GM19467 (cell line): ENCODE measurements at regions not wholly inside any gene's neighbourhood (a gene's known extent, or its start where the extent isn't known, plus 50 kb on each side); places are given as distances from the start of the nearest gene placed in this dataset.
A peak's percentile ranks its signal among the peaks of the same experiment; 100 is the strongest.

Source experiments
- ATAC-seq: cut with Tn5 transposase; IDR thresholded peaks from one replicate; pipeline ENCODE4 v1.9.1; 2021; ENCODE audit warnings: mild to moderate bottlenecking, moderate library complexity; ENCODE audit not compliant: unreplicated experiment

DNA sequence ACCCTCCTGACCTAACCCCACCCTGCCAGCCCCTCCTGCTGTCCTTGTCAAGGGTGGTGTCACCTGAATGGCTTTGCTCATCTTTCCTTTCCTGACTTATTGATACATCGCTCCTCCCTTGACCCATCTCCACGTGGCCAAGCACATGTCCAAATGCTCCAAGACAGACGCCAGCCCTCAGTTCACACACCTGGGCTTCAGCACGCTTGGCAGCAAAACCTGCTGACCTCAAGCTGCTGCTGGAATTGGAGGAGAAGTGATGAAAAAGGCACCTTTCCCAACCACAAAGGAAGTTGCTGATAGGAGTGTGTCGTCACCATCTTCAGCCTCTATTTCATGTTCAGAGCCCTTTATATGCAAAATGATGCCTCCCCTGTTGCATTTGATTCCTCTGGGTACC is 141.3 kb downstream of the TLE3 start:
- ATAC-seq, result no peak

DNA sequence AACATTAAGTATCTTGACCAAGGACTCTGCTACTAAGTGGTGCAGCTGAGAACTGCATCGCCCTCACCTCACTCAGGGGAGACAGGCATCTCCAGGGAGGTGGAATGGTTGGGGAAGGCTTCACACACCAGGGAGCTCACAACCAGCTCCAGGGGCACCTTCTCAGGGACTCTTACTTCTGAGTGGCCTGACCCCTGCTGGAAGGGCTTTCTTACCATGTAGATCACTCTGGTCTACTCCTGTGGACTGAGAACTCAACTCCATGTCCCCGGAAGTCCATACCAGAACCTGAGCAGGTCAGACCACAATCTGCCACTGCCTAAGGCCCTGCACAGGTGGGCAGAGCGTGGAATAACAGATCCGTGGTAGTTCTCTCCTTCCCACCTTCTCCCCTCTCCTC is 140.5 kb downstream of the TLE3 start:
- no peak for ATAC-seq

DNA sequence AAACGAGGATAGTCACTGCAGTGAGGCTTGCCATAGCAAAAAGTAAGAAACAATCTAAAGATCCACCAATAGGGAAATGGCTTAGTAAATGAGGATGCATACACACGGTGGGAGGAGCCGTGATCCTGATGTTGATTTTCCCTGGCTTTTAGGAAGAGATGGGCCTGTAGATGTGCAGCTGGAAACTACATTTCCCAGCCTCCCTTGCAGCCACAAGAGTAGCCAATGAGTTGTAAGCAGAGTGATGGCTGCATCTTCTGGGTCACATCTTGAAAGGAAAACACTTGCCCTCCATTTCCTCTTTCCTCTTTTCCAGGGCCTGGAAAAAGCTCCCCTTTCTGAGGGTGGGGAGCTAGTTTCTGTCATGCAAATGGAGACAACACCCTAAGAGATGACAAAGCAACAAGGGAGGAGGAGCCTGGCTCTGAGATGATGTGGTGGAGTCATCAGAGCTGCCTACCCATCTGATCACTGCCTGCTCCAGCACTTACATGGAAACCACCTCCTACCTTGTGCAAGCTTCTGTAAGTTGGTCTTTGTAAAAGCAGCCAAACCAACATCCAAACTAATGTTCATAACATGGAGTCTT is 139.1 kb downstream of the TLE3 start:
- ATAC-seq, result no peak

DNA sequence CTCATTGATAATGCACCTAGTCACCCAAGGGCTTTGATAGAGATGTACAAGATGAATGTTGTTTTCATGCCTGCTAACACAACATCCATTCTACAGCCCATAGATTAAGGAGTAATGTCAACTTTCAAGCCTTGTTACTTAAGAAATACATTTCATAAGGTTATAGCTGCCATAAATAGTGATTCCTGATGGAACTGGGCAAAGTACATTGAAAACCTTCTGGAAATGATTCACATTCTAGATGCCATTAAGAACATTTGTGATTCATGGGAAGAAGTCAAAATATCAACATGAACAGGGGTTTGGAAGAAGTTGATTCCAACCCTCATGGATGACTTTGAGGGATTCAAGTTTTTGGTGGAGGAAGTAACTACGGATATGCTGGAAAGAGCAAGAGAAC is 135.2 kb downstream of the TLE3 start:
- no peak for ATAC-seq

DNA sequence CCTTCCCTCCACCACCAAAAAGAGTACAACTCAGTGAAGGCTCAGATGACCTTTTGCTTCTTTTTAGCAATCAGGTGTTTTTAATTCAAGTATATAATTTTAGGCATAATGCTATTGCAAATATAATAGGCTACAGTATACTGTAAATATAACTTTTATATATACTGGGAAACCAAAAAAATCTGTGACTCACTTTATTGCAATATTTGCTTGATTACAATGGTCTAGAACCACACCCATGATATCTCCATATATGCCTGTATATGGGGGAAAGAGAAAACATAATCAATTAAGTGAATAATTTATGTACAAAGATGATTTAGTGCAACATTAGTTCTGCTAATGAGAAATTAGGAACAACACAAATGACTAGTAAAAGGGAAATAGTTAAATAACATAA is 134.3 kb downstream of the TLE3 start:
- ATAC-seq, result no peak

DNA sequence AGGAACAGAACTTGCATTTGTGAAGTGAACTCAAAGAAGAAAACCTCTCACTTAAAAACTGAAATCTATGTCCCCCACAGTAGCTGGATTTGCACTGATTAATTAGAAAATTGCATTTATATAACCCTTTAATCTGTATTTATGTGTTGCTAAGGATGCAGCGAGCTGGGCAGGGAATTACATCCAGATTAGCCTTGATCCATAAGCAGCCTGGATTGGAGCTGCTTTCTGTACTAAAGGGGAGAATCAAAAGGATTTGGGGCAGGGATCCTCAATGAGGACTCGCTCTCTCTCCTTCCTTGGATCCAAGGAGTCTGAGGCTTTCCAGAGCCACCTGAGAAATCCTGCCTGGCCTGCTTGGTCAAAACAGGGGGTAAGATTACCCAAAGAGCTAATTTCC is 125.9 kb downstream of the TLE3 start:
- no peak for ATAC-seq

DNA sequence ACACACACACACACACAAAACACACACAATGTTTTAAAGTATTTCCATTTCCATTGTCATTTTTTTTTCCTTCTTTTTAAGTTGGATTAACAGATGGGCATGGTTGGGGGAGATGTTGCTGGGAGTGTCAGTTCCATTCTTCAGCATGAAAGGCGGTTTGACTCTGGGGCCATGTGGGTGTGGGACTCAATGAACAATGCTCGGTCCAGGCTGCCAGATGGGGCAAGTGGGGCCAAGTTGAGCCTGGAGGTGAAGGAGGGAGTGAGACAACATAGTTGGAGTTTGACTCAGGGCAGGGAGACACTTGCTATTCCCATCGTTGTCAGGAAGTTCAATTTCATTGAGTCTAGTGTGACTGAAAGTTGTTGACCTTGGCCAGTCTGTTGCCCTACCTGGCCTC is 125.3 kb downstream of the TLE3 start:
- ATAC-seq, result no peak

DNA sequence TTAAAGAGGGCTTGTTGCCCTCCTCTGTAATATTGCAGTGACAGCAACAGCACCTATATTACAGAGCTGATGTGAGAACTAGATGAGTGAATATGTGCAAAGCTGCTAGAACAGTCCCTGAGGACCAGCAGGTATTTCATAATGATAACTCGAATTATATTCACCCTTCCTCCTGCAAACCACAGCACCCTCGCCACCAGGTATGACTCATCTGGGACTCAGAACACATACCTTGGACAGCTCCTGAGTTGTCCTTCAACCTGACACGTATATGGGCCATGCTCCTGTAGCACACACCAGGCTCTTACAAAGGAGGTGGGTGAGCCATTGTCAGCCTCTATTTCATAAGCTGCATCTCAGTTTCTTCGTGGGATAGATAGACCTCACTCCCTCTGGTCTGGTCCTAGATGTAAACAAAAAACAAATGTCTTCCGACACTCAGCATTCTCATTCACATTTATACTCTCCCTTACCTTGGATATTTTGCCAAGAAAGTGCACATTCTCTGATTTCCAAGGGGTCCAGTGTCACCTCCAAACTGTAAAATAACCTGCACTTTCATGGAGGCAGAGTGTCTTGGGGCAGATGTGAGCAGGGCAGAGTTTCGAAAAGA is 124.5 kb downstream of the TLE3 start:
- no peak for ATAC-seq

DNA sequence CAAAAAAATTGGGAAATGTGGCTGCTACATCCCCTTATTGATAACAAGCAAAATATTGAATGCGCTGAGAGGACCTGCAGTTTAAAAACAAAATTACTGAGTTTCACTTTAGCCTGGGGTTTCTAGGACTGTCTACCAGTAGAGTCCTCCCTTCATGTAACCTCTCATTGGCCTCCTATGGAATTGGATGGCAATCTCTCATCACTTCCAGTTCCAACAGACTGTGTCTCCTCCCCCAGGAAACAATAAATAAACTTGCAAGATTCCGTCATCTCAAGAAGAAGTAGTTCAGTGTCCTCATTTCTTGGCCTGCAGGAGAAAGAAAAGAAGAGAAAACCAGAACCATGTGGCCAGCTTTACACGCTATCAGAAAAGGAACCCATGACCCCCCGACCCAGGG is 123.8 kb downstream of the TLE3 start:
- no peak for ATAC-seq

DNA sequence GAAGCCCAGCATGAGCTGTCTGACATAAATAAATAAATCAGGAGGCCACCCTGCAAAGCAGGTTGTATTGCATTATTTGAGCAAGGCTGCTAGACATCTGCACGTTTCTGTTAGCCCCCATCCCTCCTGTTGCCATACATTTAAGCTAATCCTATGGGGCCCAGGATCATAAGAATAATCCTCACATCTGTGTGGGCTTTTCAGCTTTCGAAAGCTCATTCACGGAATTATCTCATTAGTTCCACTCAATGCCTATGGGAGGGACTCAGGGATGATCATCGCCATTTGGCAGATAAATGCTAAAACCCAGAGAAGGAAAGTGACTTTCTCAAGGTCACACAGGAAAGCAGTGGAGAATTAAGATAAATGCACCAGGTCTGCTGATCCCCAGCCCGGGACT is 123.4 kb downstream of the TLE3 start:
- ATAC-seq, result no peak

DNA sequence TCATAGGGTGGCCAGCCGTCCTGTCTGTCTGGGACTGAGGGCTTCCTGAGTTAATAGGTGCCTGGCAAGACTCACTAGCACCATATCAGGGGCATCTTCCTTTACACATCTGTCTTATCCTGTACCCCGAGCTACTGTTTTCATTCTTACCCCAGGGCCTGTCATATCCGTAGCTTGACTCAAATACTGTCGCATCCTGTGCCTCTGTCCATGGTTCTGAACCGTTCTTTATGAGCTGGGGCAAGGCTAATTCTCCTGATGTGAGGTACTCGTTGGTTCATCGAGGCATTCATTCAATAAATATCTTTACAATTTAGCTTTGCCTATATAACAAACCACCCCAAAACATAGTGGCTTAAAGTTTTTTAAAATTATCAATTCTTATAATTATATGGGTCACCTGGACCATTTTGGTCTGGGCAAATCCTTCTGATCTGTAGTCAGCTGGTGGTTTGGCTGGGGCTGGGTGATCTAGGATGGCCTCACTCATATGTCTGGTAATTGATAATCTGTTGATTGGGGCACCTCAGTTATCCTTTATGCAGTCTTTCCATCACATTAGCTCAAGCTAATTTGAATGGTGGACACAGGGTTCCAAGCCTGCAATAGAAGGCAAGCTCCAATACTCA is 121.2 kb downstream of the TLE3 start:
- no peak for ATAC-seq

DNA sequence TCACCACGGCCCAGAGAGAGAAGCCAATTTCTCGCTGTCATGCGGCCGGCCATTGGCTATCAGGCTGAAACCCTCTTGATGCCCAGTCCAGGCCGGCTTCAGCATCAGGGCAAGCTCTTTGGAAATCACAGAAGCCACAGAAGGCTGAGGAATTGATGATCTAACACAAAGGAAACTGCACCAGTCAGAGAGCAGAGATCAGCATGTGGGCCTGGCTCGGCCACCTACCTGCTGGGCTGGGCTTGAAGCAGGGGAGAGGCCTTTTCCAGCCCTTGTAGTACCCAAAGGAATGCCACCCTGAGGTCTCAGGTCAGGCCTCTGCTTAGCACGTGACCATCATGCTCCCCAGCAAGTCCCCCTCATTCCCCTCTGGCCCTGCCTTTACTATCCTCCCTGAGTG is 119.1 kb downstream of the TLE3 start:
- ATAC-seq, result no peak

DNA sequence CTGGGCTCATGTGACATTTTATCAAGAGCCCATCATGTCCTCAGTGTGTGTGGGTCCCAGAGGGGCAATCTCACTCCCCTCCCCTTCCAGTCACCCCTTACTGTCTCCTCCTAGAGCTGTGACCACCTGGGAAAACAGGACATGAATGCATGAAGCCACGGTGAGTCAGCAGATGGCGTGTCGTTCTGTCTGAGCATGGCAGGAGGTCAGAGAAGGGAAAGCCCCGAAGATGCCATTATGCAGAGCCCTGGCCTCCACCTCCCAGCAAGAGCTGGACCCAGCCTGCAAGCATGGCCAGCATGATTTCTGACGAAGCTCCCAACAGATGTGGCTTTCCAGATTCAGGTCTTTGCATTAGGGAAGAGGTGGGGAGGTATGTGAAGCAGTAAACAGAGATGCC is 118.5 kb downstream of the TLE3 start:
- peak; percentile 40 for ATAC-seq

DNA sequence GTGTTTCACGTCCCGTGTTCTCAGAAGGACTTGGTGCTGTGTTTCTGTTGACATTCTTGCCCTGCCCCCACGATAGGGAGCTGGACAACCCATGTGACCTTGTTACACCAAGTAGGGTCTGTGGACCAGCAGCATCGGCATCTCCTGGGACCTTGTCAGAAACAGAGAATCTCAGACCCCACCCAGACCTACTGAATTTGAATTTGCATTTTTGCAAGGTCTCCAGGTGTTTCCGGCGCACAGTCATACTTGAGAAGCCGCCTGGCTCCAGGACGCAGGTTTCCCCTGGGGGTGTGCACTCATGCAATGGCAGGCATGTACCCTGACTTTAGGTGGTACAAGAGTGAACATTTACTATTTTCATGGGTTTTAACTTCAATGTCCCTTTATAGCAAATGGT is 117.9 kb downstream of the TLE3 start:
- ATAC-seq, result peak; percentile 72

DNA sequence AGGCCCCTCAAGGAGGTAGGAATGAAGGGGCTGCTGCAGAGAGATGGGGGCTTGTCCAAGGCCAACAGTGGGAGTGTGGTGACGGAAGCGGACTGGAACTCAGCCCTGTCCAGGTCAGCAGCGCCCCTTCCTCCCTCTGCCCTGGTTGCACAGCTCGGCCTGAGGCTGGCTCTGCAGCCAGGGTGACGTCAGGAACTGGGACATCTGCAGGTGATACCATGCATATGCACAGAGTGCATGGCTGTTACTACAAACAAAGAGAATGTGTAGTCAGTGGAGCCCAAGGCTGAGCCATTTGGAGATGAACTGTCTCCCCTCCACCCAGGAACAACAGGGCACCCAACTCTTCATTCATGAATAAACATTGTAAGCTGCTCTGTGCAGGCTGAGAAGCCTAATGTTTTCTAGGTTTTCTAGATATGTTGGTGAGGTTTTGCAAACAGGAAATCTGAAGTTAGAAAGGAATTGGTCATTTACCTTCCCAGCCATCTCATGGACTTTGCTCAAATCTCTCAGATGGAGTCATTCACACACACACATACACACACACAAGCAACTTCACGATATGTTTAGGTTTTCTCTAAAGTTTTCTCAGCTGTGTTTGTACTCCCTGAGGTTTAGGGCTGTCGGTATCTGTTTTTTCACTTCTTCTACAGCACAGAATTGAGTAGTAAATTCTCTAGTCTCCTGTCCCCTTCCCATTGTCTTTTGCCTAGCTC is 117.2 kb downstream of the TLE3 start:
- no peak for ATAC-seq

DNA sequence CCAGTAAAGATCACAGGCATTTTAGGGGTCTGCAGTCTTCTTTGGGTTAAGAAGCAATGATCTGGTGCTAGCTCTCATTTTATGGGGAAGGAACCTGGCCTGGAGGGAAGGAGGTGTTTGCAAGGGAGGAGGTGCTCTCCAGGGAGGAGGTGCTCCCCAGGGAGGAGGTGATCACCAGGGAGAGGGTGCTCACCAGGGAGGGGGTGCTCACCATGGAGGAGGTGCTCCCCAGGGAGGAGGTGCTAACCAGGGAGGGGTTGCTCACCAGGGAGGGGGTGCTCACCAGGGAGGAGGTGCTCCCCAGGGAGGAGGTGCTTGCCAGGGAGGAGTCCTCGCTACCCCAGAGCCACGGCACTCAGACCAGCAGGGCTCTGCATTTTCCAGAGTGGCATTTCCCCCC is 115.7 kb downstream of the TLE3 start:
- no peak for ATAC-seq

DNA sequence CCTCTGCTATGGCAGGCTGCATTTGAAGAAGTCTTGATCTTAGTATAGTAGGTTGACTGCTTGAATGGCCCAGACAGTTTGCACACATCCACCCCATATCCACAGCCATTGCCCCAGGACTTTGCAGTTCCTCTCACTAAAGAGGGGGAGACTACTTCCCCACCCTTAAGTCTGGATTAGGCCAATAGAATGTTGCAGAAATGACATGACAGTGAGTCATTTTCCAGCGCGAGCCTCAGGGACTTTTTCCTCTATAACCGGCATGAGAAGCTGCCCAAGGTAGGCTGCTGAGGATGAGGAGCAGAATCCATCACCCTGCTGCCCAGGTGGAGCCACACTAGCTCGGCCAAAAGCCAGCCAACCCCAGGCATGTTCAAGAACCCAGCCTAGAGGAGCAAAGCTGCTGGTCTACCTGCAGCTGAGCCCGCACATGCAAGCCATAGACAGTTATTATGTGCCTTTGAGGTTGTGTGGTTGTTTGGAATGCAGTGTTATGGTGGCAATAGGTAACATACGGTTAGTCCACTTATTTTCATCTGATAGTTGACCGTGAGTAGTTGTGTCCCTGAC is 113.9 kb downstream of the TLE3 start:
- no peak for ATAC-seq

DNA sequence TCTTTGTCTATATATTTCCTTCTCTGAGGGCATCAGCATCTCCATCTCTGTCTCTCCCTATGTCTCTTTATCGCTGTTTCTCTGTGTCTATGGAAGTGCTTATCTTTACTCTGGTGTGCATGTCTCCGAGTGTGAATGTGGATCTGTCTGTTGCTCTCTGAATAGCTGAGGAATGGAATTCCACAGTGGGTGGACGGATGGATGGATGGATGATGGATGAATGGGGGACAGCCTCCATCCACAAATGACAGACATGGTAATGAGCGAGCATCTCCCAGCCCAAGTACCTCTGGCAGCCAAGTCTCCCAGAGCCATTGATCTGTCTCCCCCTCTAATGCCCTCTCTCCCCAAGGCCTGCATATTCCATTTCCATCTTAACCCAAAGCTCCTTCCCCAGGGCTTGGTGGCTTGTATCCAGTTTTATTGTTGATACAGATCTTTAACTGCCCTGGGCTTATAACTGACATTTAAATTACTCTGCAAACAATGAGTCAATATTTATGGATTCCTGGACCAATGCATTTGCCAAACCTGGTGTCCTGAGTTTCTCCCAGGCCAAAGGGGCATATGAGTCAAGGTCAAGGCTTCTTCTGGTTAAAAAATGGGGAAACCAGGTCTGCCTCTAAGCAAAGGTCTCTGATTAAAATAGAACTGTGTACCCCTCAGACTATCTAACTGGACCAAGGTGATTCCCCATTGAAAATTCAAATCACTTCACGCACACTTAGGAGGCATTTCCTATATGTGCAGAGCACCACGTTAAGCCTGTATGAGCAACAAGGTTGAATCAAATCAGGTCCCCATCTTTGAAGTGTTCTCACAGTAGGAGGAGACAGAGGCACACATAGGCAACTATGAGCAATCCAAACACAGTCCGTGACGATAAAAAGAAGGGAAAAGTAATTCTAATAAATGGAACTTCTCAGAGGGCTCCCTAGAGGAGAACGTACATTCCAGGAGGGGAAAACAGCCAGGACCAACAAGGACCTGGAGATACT is 109.9 kb downstream of the TLE3 start:
- ATAC-seq, result no peak

DNA sequence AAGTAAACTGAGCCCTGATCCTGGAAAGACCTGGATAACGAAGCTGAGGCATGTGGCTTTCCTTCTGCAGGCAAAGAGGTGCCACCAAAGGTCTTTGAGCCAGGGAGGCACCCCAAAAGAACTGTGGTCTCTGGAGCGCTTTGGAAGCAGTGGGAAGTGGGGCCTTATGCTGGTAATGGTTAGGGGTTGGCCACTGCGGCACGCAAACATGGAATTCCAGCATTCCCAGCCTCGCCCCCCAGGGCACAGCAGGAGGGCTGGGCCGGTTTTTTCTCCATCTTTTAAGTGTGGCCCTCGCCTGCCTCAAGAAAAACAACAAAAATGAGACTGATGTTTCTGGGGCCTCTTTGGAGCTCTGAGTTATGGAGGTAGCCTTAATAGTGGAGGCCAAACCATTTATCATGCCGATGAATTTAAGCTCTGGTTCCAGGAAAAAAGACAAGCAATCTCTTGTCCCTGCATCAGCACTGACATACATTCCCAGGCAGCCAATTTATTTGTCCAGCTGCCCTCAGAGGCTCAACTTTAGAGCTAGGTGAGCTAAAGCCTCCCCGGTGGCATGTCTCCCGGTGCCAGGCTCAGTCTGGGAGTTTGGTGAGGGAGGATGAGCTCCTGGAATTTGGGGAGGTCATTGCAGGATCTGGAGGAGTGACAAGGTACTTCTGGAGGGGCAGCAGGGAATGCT is 109.0 kb downstream of the TLE3 start:
- no peak for ATAC-seq
